ENCODE measurements at regions not wholly inside any gene's neighbourhood (a gene's known extent, or its start where the extent isn't known, plus 50 kb on each side); places are given as distances from the start of the nearest gene placed in this dataset.

GRCh38 chr3:43783987-43784639 is 93.4 kb downstream of the ABHD5 start:
- DNase-seq: no peak

GRCh38 chr3:43784640-43785011 is 93.9 kb downstream of the ABHD5 start:
- DNase-seq: no peak

GRCh38 chr3:43785551-43785950 is 94.8 kb downstream of the ABHD5 start:
- no peak for DNase-seq

- DNase-seq: no peak
These were observed 95.4 kb downstream of the ABHD5 start for GRCh38 chr3:43786102-43786501.

- DNase-seq: peak; percentile 26
These were observed 96.0 kb downstream of the ABHD5 start for GRCh38 chr3:43786526-43787305.

GRCh38 chr3:43787330-43787729 is 96.6 kb downstream of the ABHD5 start:
- DNase-seq: no peak

GRCh38 chr3:43789028-43789427 is 98.3 kb downstream of the ABHD5 start:
- DNase-seq: no peak

GRCh38 chr3:43790060-43790459 is 99.3 kb downstream of the ABHD5 start:
- peak; percentile 38 for DNase-seq

GRCh38 chr3:43790476-43790875 is 99.7 kb downstream of the ABHD5 start:
- DNase-seq: no peak

- no peak for DNase-seq
These were observed 100.5 kb downstream of the ABHD5 start for GRCh38 chr3:43791246-43791645.

GRCh38 chr3:43792904-43793303 is 102.2 kb downstream of the ABHD5 start:
- no peak for DNase-seq

GRCh38 chr3:43793648-43794372 is 103.1 kb downstream of the ABHD5 start:
- no peak for DNase-seq

GRCh38 chr3:43794776-43795175 is 104.0 kb downstream of the ABHD5 start:
- no peak for DNase-seq

- no peak for DNase-seq
These were observed 104.8 kb downstream of the ABHD5 start for GRCh38 chr3:43795491-43795890.

- no peak for DNase-seq
These were observed 105.4 kb downstream of the ABHD5 start for GRCh38 chr3:43796041-43796596.

GRCh38 chr3:43797794-43798193 is 107.1 kb downstream of the ABHD5 start:
- no peak for DNase-seq

GRCh38 chr3:43810797-43811196 is 120.1 kb downstream of the ABHD5 start:
- DNase-seq: no peak

GRCh38 chr3:43814461-43814860 is 123.7 kb downstream of the ABHD5 start:
- DNase-seq: no peak

GRCh38 chr3:43816372-43816771 is 125.6 kb downstream of the ABHD5 start:
- no peak for DNase-seq

- DNase-seq: no peak
These were observed 126.3 kb downstream of the ABHD5 start for GRCh38 chr3:43817064-43817463.

GRCh38 chr3:43817825-43818224 is 127.1 kb downstream of the ABHD5 start:
- no peak for DNase-seq

GRCh38 chr3:43818229-43818628 is 127.5 kb downstream of the ABHD5 start:
- no peak for DNase-seq

- no peak for DNase-seq
These were observed 147.4 kb downstream of the ABHD5 start for GRCh38 chr3:43838009-43838758.

Measured in activated CD8-positive, alpha-beta memory T cell treated with anti-CD3 and anti-CD28 coated beads, Interleukin-2, amount 50 U/mL, for 48 hours (primary cell).